Endodermal cell (in vitro differentiated cells): ENCODE measurements at regions not wholly inside any gene's neighbourhood (a gene's known extent, or its start where the extent isn't known, plus 50 kb on each side); places are given as distances from the start of the nearest gene placed in this dataset.

Experiments
- DNase-seq: peaks from one replicate; pipeline ENCODE4 v3.0.0-alpha.2; 2017
- H3K27ac ChIP-seq: 2 replicates; pipeline ENCODE4 v1.5.1; 2013; ENCODE audit warnings: mild to moderate bottlenecking, low read depth, low read length, moderate library complexity
- H3K27me3 ChIP-seq: 2 replicates; pipeline ENCODE4 v1.6.1; 2013; ENCODE audit warnings: mild to moderate bottlenecking, low read length, moderate library complexity; ENCODE audit not compliant: insufficient read depth, control insufficient read depth, poor library complexity, severe bottlenecking
- H3K36me3 ChIP-seq: 2 replicates; pipeline ENCODE4 v1.7.0; 2013; ENCODE audit warnings: mild to moderate bottlenecking, low read length, moderate library complexity; ENCODE audit not compliant: control insufficient read depth, insufficient read depth
- H3K4me1 ChIP-seq: one replicate; pipeline ENCODE4 v1.7.0; 2013; ENCODE audit warnings: low read length; ENCODE audit not compliant: control insufficient read depth, insufficient read depth
- H3K4me3 ChIP-seq: 2 replicates; pipeline ENCODE4 v1.5.1; 2013; ENCODE audit warnings: mild to moderate bottlenecking, low read length, moderate library complexity
- H3K9ac ChIP-seq: 2 replicates; pipeline ENCODE4 v1.6.1; 2013; ENCODE audit warnings: mild to moderate bottlenecking, low read length, moderate library complexity; ENCODE audit not compliant: poor library complexity, severe bottlenecking; ENCODE audit errors: extremely low read depth
- H3K9me3 ChIP-seq: 2 replicates; pipeline ENCODE4 v1.6.1; 2013; ENCODE audit warnings: mild to moderate bottlenecking, low read length, moderate library complexity; ENCODE audit not compliant: control insufficient read depth
- H3K27ac Mint-ChIP-seq: 2 replicates; pipeline ENCODE4 v1.8.0; 2020; ENCODE audit warnings: mixed read lengths
- H3K27me3 Mint-ChIP-seq: 2 replicates; pipeline ENCODE4 v1.8.0; 2021; ENCODE audit warnings: mild to moderate bottlenecking, mixed read lengths; ENCODE audit not compliant: insufficient read depth
- H3K36me3 Mint-ChIP-seq: 2 replicates; pipeline ENCODE4 v1.8.0; 2020; ENCODE audit warnings: low read depth, mixed read lengths
- H3K4me1 Mint-ChIP-seq: 2 replicates; pipeline ENCODE4 v1.8.0; 2020; ENCODE audit warnings: mixed read lengths
- H3K4me3 Mint-ChIP-seq: 2 replicates; pipeline ENCODE4 v1.8.0; 2020; ENCODE audit warnings: mild to moderate bottlenecking, moderate library complexity, mixed read lengths
- H3K9me3 Mint-ChIP-seq: 2 replicates; pipeline ENCODE4 v1.8.0; 2020; ENCODE audit warnings: mild to moderate bottlenecking, mixed read lengths
- CTCF ChIP-seq: fragments of 200-600 bp; sonication (generic); conservative IDR thresholded peaks from 2 replicates; pipeline ENCODE4 v1.5.0; 2021; ENCODE audit warnings: antibody characterized with exemption, mild to moderate bottlenecking
- WGBS, 2 experiments: methylation state at CpG; one replicate each; pipeline versions ENCODE4 v1.1.5 to v1.1.7; 2013; ENCODE audit warnings: missing lambda C conversion rate in 2 of 2, mixed read lengths in 1 of 2; ENCODE audit not compliant: insufficient coverage in 1 of 2, insufficient read length in 1 of 2; 5-methylcytosine and 5-hydroxymethylcytosine counted together

GRCh38 chr5:124593952-124594351 is 152.5 kb downstream of the ZNF608 start:
- Mint-ChIP-seq H3K27me3 (no peaks in the 10 kb centered on the region), H3K27ac (no peak overlapping the region), H3K4me1 (peaks cover 29% of the 10 kb centered on the region), H3K9me3 (no peaks in the 10 kb centered on the region), H3K4me3 (no peak overlapping the region), H3K36me3 (peaks cover 3% of the 10 kb centered on the region)
- H3K9ac ChIP-seq: no peak overlapping the region
- no peaks in the 10 kb centered on the region for H3K27me3 ChIP-seq
- DNase-seq: no peak
- TF ChIP-seq CTCF: no peak
- WGBS, 2 experiments: 92% methylated on average over 1 of the region's 1 CpG; no CpG with 5 or more reads in 1 of the 2 experiments
- H3K4me3 ChIP-seq: no peak overlapping the region
- H3K9me3 ChIP-seq: peaks cover 6% of the 10 kb centered on the region
- peaks cover 10% of the 10 kb centered on the region for H3K4me1 ChIP-seq
- no peak overlapping the region for H3K27ac ChIP-seq
- peaks cover 3% of the 10 kb centered on the region for H3K36me3 ChIP-seq

GRCh38 chr5:124592891-124593290 is 153.5 kb downstream of the ZNF608 start:
- Mint-ChIP-seq H3K27me3 (no peaks in the 10 kb centered on the region), H3K4me1 (peaks cover 26% of the 10 kb centered on the region), H3K4me3 (no peak overlapping the region), H3K9me3 (no peaks in the 10 kb centered on the region), H3K36me3 (peaks cover 3% of the 10 kb centered on the region), H3K27ac (no peak overlapping the region)
- DNase-seq: no peak
- 96 to 100% methylated on average over 2 of the region's 2 CpGs for WGBS, 2 experiments
- no peak overlapping the region for H3K4me3 ChIP-seq
- H3K4me1 ChIP-seq: peaks cover 6% of the 10 kb centered on the region
- peaks cover 7% of the 10 kb centered on the region for H3K9me3 ChIP-seq
- H3K27me3 ChIP-seq: no peaks in the 10 kb centered on the region
- TF ChIP-seq CTCF: no peak
- peaks cover 4% of the 10 kb centered on the region for H3K36me3 ChIP-seq
- H3K27ac ChIP-seq: no peak overlapping the region
- H3K9ac ChIP-seq: no peak overlapping the region

- Mint-ChIP-seq H3K4me1 (peaks cover 16% of the 10 kb centered on the region), H3K27me3 (no peaks in the 10 kb centered on the region), H3K36me3 (peaks cover 3% of the 10 kb centered on the region), H3K4me3 (no peak overlapping the region), H3K27ac (no peak overlapping the region), H3K9me3 (peaks cover under 1% of the 10 kb centered on the region)
- TF ChIP-seq CTCF: no peak
- 76 to 90% methylated on average over 5 of the region's 5 CpGs for WGBS, 2 experiments
- no peaks in the 10 kb centered on the region for H3K27me3 ChIP-seq
- peaks cover 9% of the 10 kb centered on the region for H3K9me3 ChIP-seq
- no peak overlapping the region for H3K9ac ChIP-seq
- H3K36me3 ChIP-seq: peaks cover 4% of the 10 kb centered on the region
- H3K4me1 ChIP-seq: peaks cover 2% of the 10 kb centered on the region
- no peak overlapping the region for H3K4me3 ChIP-seq
- no peak overlapping the region for H3K27ac ChIP-seq
- no peak for DNase-seq
These were observed 154.9 kb downstream of the ZNF608 start for GRCh38 chr5:124591583-124591982.
